ENCODE measurements at regions not wholly inside any gene's neighbourhood (a gene's known extent, or its start where the extent isn't known, plus 50 kb on each side); places are given as distances from the start of the nearest gene placed in this dataset.

DNA sequence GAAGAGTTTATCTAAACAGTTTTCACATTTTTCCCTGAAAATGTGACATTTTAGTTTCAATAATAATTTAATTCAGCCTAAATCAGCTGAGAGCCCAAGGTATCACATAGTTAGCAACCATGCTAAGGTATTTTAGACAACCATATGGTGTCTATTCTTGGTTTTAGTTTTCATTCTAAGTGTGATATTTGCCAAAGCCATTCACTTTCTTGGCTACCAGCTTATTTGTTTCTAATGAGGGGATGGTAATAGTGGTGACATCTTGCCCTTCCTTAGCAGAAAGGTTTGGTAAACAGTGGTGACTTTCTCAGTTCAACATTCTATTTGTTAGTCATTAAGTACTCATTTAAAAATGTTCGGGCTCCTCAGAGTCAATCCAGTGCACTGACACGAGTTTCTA is 854.9 kb upstream of the HTR2C start:
- no peak overlapping the region for H3K4me3 Mint-ChIP-seq (ENCODE audit: unreplicated experiment)
- no peaks in the 10 kb centered on the region for H3K27me3 Mint-ChIP-seq (ENCODE audit: unreplicated experiment)
- no peak for TF ChIP-seq CTCF (IDR thresholded peaks at IDR 0.05; ENCODE audit: partially characterized antibody, unreplicated experiment)
- no peak for DNase-seq
- no peaks in the 10 kb centered on the region for H3K36me3 Mint-ChIP-seq (ENCODE audit: unreplicated experiment)
- H3K9me3 Mint-ChIP-seq (ENCODE audit: unreplicated experiment) = no peaks in the 10 kb centered on the region
- H3K27ac Mint-ChIP-seq (ENCODE audit: unreplicated experiment) = no peak overlapping the region
- no peaks in the 10 kb centered on the region for H3K4me1 Mint-ChIP-seq (ENCODE audit: low read depth, unreplicated experiment)

DNA sequence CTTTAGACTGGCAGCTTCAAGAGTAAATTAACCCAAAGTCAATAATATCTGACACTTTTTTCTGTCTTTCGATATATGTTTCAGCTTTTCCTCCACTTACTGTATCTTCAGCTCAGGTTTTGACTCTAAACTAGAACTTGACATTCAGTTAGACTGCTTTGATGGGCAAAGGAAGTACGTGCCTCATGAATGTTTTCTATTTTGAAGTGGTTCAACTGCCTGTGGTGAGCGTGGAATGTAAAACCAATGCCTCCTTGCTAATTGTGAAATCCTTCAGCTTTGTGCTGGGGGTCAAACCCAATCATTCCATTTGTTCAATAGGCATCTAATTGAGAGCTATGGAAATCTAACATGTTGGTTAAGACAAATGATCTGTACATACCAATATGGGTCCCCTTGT is 857.0 kb upstream of the HTR2C start:
- H3K4me3 Mint-ChIP-seq (ENCODE audit: unreplicated experiment) = no peak overlapping the region
- TF ChIP-seq CTCF (IDR thresholded peaks at IDR 0.05; ENCODE audit: partially characterized antibody, unreplicated experiment) = no peak
- H3K9me3 Mint-ChIP-seq (ENCODE audit: unreplicated experiment) = no peaks in the 10 kb centered on the region
- H3K27ac Mint-ChIP-seq (ENCODE audit: unreplicated experiment) = no peak overlapping the region
- no peak for DNase-seq
- no peaks in the 10 kb centered on the region for H3K4me1 Mint-ChIP-seq (ENCODE audit: low read depth, unreplicated experiment)
- no peaks in the 10 kb centered on the region for H3K36me3 Mint-ChIP-seq (ENCODE audit: unreplicated experiment)
- no peaks in the 10 kb centered on the region for H3K27me3 Mint-ChIP-seq (ENCODE audit: unreplicated experiment)

DNA sequence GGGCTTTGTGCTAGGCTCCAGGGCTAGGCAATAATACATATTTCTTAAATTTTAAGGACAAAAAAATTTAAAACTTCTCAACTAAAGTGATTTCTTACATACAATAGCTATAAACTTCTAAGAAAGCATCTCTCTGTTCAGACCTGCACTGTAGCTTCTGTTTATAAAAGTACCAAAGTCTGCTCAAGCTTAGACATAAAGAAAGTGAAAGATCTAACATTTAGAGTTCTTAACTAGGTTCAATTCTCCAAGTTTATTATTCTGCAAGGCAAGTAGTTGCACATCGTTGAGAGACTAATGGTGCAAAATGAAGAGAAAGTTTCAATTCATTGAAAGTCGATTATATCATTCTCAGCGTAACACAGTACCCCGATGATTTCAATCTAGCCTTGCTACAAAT is 857.4 kb upstream of the HTR2C start:
- Mint-ChIP-seq H3K4me1 (ENCODE audit: low read depth, unreplicated experiment) (no peaks in the 10 kb centered on the region), H3K9me3 (ENCODE audit: unreplicated experiment) (no peaks in the 10 kb centered on the region), H3K36me3 (ENCODE audit: unreplicated experiment) (no peaks in the 10 kb centered on the region), H3K27ac (ENCODE audit: unreplicated experiment) (no peak overlapping the region), H3K4me3 (ENCODE audit: unreplicated experiment) (no peak overlapping the region), H3K27me3 (ENCODE audit: unreplicated experiment) (no peaks in the 10 kb centered on the region)
- TF ChIP-seq CTCF (IDR thresholded peaks at IDR 0.05; ENCODE audit: partially characterized antibody, unreplicated experiment) = no peak
- DNase-seq = no peak

- Mint-ChIP-seq H3K27me3 (ENCODE audit: unreplicated experiment) (no peaks in the 10 kb centered on the region), H3K4me1 (ENCODE audit: low read depth, unreplicated experiment) (no peaks in the 10 kb centered on the region), H3K36me3 (ENCODE audit: unreplicated experiment) (no peaks in the 10 kb centered on the region), H3K27ac (ENCODE audit: unreplicated experiment) (no peak overlapping the region), H3K4me3 (ENCODE audit: unreplicated experiment) (no peak overlapping the region), H3K9me3 (ENCODE audit: unreplicated experiment) (no peaks in the 10 kb centered on the region)
- no peak for TF ChIP-seq CTCF (IDR thresholded peaks at IDR 0.05; ENCODE audit: partially characterized antibody, unreplicated experiment)
- no peak for DNase-seq
Measured at GRCh38 chrX:113726009-113726408, 857.9 kb upstream of the HTR2C start.

DNA sequence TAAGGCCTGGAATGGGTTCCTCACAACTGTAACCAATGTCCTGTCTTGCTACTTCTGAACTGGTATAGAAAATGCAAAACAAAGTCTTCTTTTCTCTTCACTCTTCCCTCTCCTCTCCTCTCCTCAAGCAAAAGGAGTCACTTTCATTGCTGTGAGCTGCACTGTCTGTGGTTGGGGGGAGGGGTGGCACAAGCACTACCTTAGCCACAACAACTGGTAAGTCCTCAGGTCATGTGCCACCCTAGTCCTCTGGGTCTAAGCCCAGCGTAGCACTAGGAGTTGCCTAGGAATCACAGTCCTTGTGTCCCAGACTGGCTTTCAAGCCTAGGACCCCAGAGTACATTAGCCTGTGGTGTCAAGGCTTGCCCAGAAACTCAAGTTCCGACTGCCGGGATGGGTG is 859.3 kb upstream of the AMOT start:
- no peak overlapping the region for H3K4me3 Mint-ChIP-seq (ENCODE audit: unreplicated experiment)
- no peaks in the 10 kb centered on the region for H3K4me1 Mint-ChIP-seq (ENCODE audit: low read depth, unreplicated experiment)
- no peaks in the 10 kb centered on the region for H3K36me3 Mint-ChIP-seq (ENCODE audit: unreplicated experiment)
- no peak overlapping the region for H3K27ac Mint-ChIP-seq (ENCODE audit: unreplicated experiment)
- H3K27me3 Mint-ChIP-seq (ENCODE audit: unreplicated experiment) = no peaks in the 10 kb centered on the region
- H3K9me3 Mint-ChIP-seq (ENCODE audit: unreplicated experiment) = peaks cover 2% of the 10 kb centered on the region
- no peak for TF ChIP-seq CTCF (IDR thresholded peaks at IDR 0.05; ENCODE audit: partially characterized antibody, unreplicated experiment)
- DNase-seq = no peak
